ENCODE measurements at regions not wholly inside any gene's neighbourhood (a gene's known extent, or its start where the extent isn't known, plus 50 kb on each side); places are given as distances from the start of the nearest gene placed in this dataset.
"Not testable (repeated sequence)": the region's sequence is repeated elsewhere in the genome, so short reads cannot be mapped to it uniquely, and the experiment has no call there.

GRCh38 chr18:65671621-65672415 lies 79.0 kb upstream of the CDH7 start:
- DNase-seq: no peak

GRCh38 chr18:65670145-65670544 lies 80.7 kb upstream of the CDH7 start:
- DNase-seq: not testable (repeated sequence)

GRCh38 chr18:65661391-65661790 lies 89.4 kb upstream of the CDH7 start:
- DNase-seq: no peak

- no peak for DNase-seq
Observed at GRCh38 chr18:65659912-65660311, 90.9 kb upstream of the CDH7 start.

GRCh38 chr18:65659312-65659711 lies 91.5 kb upstream of the CDH7 start:
- no peak for DNase-seq

GRCh38 chr18:65651192-65651591 lies 99.6 kb upstream of the CDH7 start:
- DNase-seq: no peak

- DNase-seq: no peak
Observed at GRCh38 chr18:65632236-65632635, 118.6 kb upstream of the CDH7 start.

- no peak for DNase-seq
Observed at GRCh38 chr18:65631766-65632165, 119.0 kb upstream of the CDH7 start.

GRCh38 chr18:65628390-65628789 lies 122.4 kb upstream of the CDH7 start:
- DNase-seq: no peak

- DNase-seq: no peak
Observed at GRCh38 chr18:65623676-65624075, 127.1 kb upstream of the CDH7 start.

GRCh38 chr18:65622436-65622835 lies 128.4 kb upstream of the CDH7 start:
- no peak for DNase-seq

- no peak for DNase-seq
Observed at GRCh38 chr18:65620076-65620696, 130.6 kb upstream of the CDH7 start.

- no peak for DNase-seq
Observed at GRCh38 chr18:65610939-65611338, 139.9 kb upstream of the CDH7 start.

GRCh38 chr18:65608471-65608870 lies 142.3 kb upstream of the CDH7 start:
- DNase-seq: no peak

- no peak for DNase-seq
Observed at GRCh38 chr18:65607161-65607560, 143.7 kb upstream of the CDH7 start.

- DNase-seq: no peak
Observed at GRCh38 chr18:65606551-65607130, 144.2 kb upstream of the CDH7 start.

- DNase-seq: not testable (repeated sequence)
Observed at GRCh38 chr18:65605352-65605751, 145.5 kb upstream of the CDH7 start.

GRCh38 chr18:65601775-65602174 lies 149.0 kb upstream of the CDH7 start:
- DNase-seq: no peak

GRCh38 chr18:65592435-65592834 lies 158.4 kb upstream of the CDH7 start:
- DNase-seq: no peak

- no peak for DNase-seq
Observed at GRCh38 chr18:65587491-65587890, 163.3 kb upstream of the CDH7 start.

- DNase-seq: not testable (repeated sequence)
Observed at GRCh38 chr18:65582094-65582493, 168.7 kb upstream of the CDH7 start.

- DNase-seq: no peak
Observed at GRCh38 chr18:65568866-65569265, 181.9 kb upstream of the CDH7 start.

- DNase-seq: no peak
Observed at GRCh38 chr18:65567372-65567771, 183.4 kb upstream of the CDH7 start.

- DNase-seq: no peak
Observed at GRCh38 chr18:65548316-65548715, 202.5 kb upstream of the CDH7 start.

Measured in left hindlimb (tissue), 1 donor.